Endodermal cell (in vitro differentiated cells): ENCODE measurements at regions not wholly inside any gene's neighbourhood (a gene's known extent, or its start where the extent isn't known, plus 50 kb on each side); places are given as distances from the start of the nearest gene placed in this dataset.
A peak's percentile ranks its signal among the peaks of the same experiment; 100 is the strongest.

Source experiments
- DNase-seq: peaks from one replicate; pipeline ENCODE4 v3.0.0-alpha.2; 2017
- H3K27ac ChIP-seq: 2 replicates; pipeline ENCODE4 v1.5.1; 2013; ENCODE audit warnings: mild to moderate bottlenecking, low read depth, low read length, moderate library complexity
- H3K27me3 ChIP-seq: 2 replicates; pipeline ENCODE4 v1.6.1; 2013; ENCODE audit warnings: mild to moderate bottlenecking, low read length, moderate library complexity; ENCODE audit not compliant: insufficient read depth, control insufficient read depth, poor library complexity, severe bottlenecking
- H3K36me3 ChIP-seq: 2 replicates; pipeline ENCODE4 v1.7.0; 2013; ENCODE audit warnings: mild to moderate bottlenecking, low read length, moderate library complexity; ENCODE audit not compliant: control insufficient read depth, insufficient read depth
- H3K4me1 ChIP-seq: one replicate; pipeline ENCODE4 v1.7.0; 2013; ENCODE audit warnings: low read length; ENCODE audit not compliant: control insufficient read depth, insufficient read depth
- H3K4me3 ChIP-seq: 2 replicates; pipeline ENCODE4 v1.5.1; 2013; ENCODE audit warnings: mild to moderate bottlenecking, low read length, moderate library complexity
- H3K9ac ChIP-seq: 2 replicates; pipeline ENCODE4 v1.6.1; 2013; ENCODE audit warnings: mild to moderate bottlenecking, low read length, moderate library complexity; ENCODE audit not compliant: poor library complexity, severe bottlenecking; ENCODE audit errors: extremely low read depth
- H3K9me3 ChIP-seq: 2 replicates; pipeline ENCODE4 v1.6.1; 2013; ENCODE audit warnings: mild to moderate bottlenecking, low read length, moderate library complexity; ENCODE audit not compliant: control insufficient read depth
- H3K27ac Mint-ChIP-seq: 2 replicates; pipeline ENCODE4 v1.8.0; 2020; ENCODE audit warnings: mixed read lengths
- H3K27me3 Mint-ChIP-seq: 2 replicates; pipeline ENCODE4 v1.8.0; 2021; ENCODE audit warnings: mild to moderate bottlenecking, mixed read lengths; ENCODE audit not compliant: insufficient read depth
- H3K36me3 Mint-ChIP-seq: 2 replicates; pipeline ENCODE4 v1.8.0; 2020; ENCODE audit warnings: low read depth, mixed read lengths
- H3K4me1 Mint-ChIP-seq: 2 replicates; pipeline ENCODE4 v1.8.0; 2020; ENCODE audit warnings: mixed read lengths
- H3K4me3 Mint-ChIP-seq: 2 replicates; pipeline ENCODE4 v1.8.0; 2020; ENCODE audit warnings: mild to moderate bottlenecking, moderate library complexity, mixed read lengths
- H3K9me3 Mint-ChIP-seq: 2 replicates; pipeline ENCODE4 v1.8.0; 2020; ENCODE audit warnings: mild to moderate bottlenecking, mixed read lengths
- CTCF ChIP-seq: fragments of 200-600 bp; sonication (generic); conservative IDR thresholded peaks from 2 replicates; pipeline ENCODE4 v1.5.0; 2021; ENCODE audit warnings: antibody characterized with exemption, mild to moderate bottlenecking
- WGBS, 2 experiments: methylation state at CpG; one replicate each; pipeline versions ENCODE4 v1.1.5 to v1.1.7; 2013; ENCODE audit warnings: missing lambda C conversion rate in 2 of 2, mixed read lengths in 1 of 2; ENCODE audit not compliant: insufficient coverage in 1 of 2, insufficient read length in 1 of 2; 5-methylcytosine and 5-hydroxymethylcytosine counted together

GRCh38 chr4:103305355-103305754, 107.2 kb upstream of the CENPE start:
- Mint-ChIP-seq H3K27me3 (no peaks in the 10 kb centered on the region), H3K27ac (no peak overlapping the region)
- TF ChIP-seq CTCF, result no peak

DNA sequence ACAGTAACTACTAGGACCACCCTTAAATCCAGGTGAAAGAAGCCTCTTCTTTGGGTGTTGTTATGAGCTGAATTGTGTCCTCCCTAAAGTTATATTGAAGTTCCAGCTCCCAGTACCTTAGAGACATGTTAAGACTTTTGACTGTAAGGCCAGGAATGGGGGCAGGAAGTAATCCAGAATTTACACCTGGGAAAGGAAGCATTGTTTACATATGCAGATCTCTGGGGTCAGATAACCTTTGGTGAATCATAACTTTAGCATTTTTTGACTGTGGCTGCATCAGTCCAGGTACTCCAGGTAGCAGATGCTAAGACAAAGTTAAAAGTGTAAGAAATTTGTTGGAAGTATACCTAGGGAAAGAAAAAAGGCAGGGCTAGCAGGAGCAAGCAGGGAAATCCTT, 104.9 kb upstream of the CENPE start:
- no peaks in the 10 kb centered on the region for H3K27me3 Mint-ChIP-seq
- Histone ChIP-seq H3K27me3 (no peaks in the 10 kb centered on the region), H3K9ac (no peak overlapping the region), H3K27ac (no peak overlapping the region), H3K9me3 (no peaks in the 10 kb centered on the region), H3K36me3 (no peaks in the 10 kb centered on the region), H3K4me3 (no peak overlapping the region), H3K4me1 (peaks cover 15% of the 10 kb centered on the region)
- no peak for TF ChIP-seq CTCF
- peak overlapping the region; percentile 3 for H3K27ac Mint-ChIP-seq
- peaks cover 69% of the 10 kb centered on the region for H3K4me1 Mint-ChIP-seq
- peaks cover 2% of the 10 kb centered on the region for H3K9me3 Mint-ChIP-seq
- H3K4me3 Mint-ChIP-seq, result no peak overlapping the region
- H3K36me3 Mint-ChIP-seq, result no peaks in the 10 kb centered on the region
- no peak for DNase-seq

More at GRCh38 chr4:103305355-103305754, 107.2 kb upstream of the CENPE start:
- Histone ChIP-seq H3K4me1 (peaks cover 12% of the 10 kb centered on the region), H3K36me3 (no peaks in the 10 kb centered on the region), H3K4me3 (no peak overlapping the region), H3K9me3 (no peaks in the 10 kb centered on the region), H3K27me3 (no peaks in the 10 kb centered on the region), H3K27ac (no peak overlapping the region), H3K9ac (no peak overlapping the region)
- WGBS, 2 experiments, result 86 to 89% methylated on average over 2 of the region's 2 CpGs
- Mint-ChIP-seq H3K4me1 (peaks cover 57% of the 10 kb centered on the region), H3K4me3 (no peak overlapping the region), H3K9me3 (peaks cover 2% of the 10 kb centered on the region), H3K36me3 (no peaks in the 10 kb centered on the region)
- no peak for DNase-seq

DNA sequence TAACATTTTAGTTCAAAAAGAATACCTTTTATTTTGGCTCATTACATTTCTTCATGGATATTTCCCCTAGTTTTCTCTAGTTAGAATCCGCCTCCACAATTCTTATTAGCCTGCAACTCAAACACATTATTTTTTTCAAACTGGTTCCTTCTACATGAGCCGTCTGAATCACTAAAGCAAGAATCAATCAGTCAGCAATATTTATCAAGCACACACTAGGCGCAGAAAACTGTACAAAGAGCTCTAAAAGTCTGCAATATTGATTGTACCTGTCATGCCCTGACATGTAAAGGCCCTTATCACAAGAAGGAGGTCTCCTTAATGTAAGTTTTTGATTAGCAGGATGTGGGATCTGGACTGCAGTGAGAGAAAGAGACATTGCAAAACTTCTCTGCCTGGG, 94.8 kb upstream of the CENPE start:
- Mint-ChIP-seq H3K27me3 (no peaks in the 10 kb centered on the region), H3K9me3 (peaks cover 10% of the 10 kb centered on the region), H3K36me3 (peaks cover 3% of the 10 kb centered on the region), H3K27ac (no peak overlapping the region), H3K4me3 (no peak overlapping the region), H3K4me1 (peaks cover 16% of the 10 kb centered on the region)
- TF ChIP-seq CTCF, result no peak
- Histone ChIP-seq H3K4me3 (no peak overlapping the region), H3K9ac (no peak overlapping the region), H3K27ac (no peak overlapping the region), H3K4me1 (peaks cover 4% of the 10 kb centered on the region), H3K27me3 (no peaks in the 10 kb centered on the region), H3K36me3 (no peaks in the 10 kb centered on the region), H3K9me3 (no peaks in the 10 kb centered on the region)
- DNase-seq, result no peak
- 95 to 100% methylated on average over 2 to 3 of the region's 3 CpGs for WGBS, 2 experiments
